ENCODE measurements at regions not wholly inside any gene's neighbourhood (a gene's known extent, or its start where the extent isn't known, plus 50 kb on each side); places are given as distances from the start of the nearest gene placed in this dataset.

DNA sequence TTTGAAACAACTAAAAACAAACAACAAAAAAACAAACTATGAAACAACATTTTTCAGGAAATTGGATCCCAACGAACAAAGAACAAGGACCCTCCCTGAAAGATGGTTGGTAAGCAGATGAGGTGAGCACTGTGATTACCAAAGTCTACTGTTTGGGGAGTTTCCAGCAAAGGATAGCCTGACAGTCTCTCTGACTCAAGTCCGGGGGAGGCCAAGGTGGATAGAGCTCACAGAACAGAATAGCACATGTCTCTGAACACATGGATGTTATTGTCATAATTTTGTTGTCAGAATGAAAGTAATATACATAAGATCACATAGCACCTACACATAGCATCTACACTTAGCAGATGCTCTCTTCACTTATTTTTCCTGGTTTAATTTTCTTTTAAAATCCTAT, 501.3 kb upstream of the TENM4 start:
- no peak overlapping the region for H3K9ac ChIP-seq (ENCODE audit: control insufficient read depth, insufficient read depth, low read length)
- H3K27me3 ChIP-seq (replicated peaks in 1 of 2; ENCODE audit: control insufficient read depth in 2 of 2, insufficient read depth in 2 of 2, low read length in 1 of 2), result no peaks in the 10 kb centered on the region
- no peak overlapping the region for H3K4me3 ChIP-seq
- no peak overlapping the region for H3K27ac ChIP-seq (ENCODE audit: control insufficient read depth, insufficient read depth)
- TF ChIP-seq HDAC6 (IDR thresholded peaks at IDR 0.05; ENCODE audit: unreplicated experiment) (no peak), RUNX3 (IDR thresholded peaks at IDR 0.05; ENCODE audit: low read length) (no peak), BACH1 (IDR thresholded peaks at IDR 0.05; ENCODE audit: borderline replicate concordance) (no peak), EZH2 (IDR thresholded peaks at IDR 0.05; ENCODE audit: borderline replicate concordance, control insufficient read depth, low read depth, low read length) (no peak), BHLHE40 (IDR thresholded peaks at IDR 0.05; ENCODE audit: borderline replicate concordance in 1 of 2, low read depth in 2 of 2, low read length in 1 of 2) (no peak)
- no peaks in the 10 kb centered on the region for H3K4me1 ChIP-seq (ENCODE audit: control insufficient read depth, insufficient read depth, low read length)
- ChIA-PET SMC1A (ENCODE audit: uncharacterized antibody, unreplicated experiment) (interaction anchor here (1.4 kb wide), 1 partner anchor 17 kb away, joined by 3 read pairs; no protein-coding TSS in a partner anchor), CTCF (no interaction called here), POLR2A (no interaction called here), RAD21 (ENCODE audit: unreplicated experiment) (no interaction called here)
- no TSS peak for BruUV-seq (replicated peaks)
- H3K36me3 ChIP-seq (ENCODE audit: control insufficient read depth in 2 of 2, insufficient read depth in 2 of 2, low read length in 1 of 2), result no peaks in the 10 kb centered on the region
- no peaks in the 10 kb centered on the region for H4K20me1 ChIP-seq (ENCODE audit: control insufficient read depth, insufficient read depth)
- FAIRE-seq (no peak), DNase-seq (ENCODE audit: low read depth, low spot score) (no peak), ATAC-seq (no peak)
- in situ Hi-C loops (cut with MboI), result no loop called here
- 0% methylated on average over 2 of the region's 2 CpGs for WGBS (ENCODE audit: insufficient coverage, insufficient replicate concordance, low lambda C conversion rate, missing lambda C conversion rate)
- H3K9me3 ChIP-seq (replicated peaks; ENCODE audit: control insufficient read depth, insufficient read depth, low read length), result no peaks in the 10 kb centered on the region
- no peak overlapping the region for H3K4me2 ChIP-seq (ENCODE audit: control insufficient read depth, insufficient read depth)
- no peaks in the 10 kb centered on the region for H3K79me2 ChIP-seq (ENCODE audit: control insufficient read depth, insufficient read depth, low read length)
- no peak overlapping the region for H2AFZ ChIP-seq (ENCODE audit: control insufficient read depth, low read depth, low read length)
- intact Hi-C loops (cut with micrococcal nuclease; ENCODE audit: unreplicated experiment), result no loop called here

GRCh38 chr11:79940974-79941735, 500.3 kb upstream of the TENM4 start:
- DNase-seq (ENCODE audit: low read depth, low spot score) (no peak), FAIRE-seq (no peak), ATAC-seq (no peak)
- Histone ChIP-seq H3K9me3 (replicated peaks; ENCODE audit: control insufficient read depth, insufficient read depth, low read length) (no peaks in the 10 kb centered on the region), H3K4me2 (ENCODE audit: control insufficient read depth, insufficient read depth) (no peak overlapping the region), H3K27ac (ENCODE audit: control insufficient read depth, insufficient read depth) (no peak overlapping the region), H3K27me3 (replicated peaks in 1 of 2; ENCODE audit: control insufficient read depth in 2 of 2, insufficient read depth in 2 of 2, low read length in 1 of 2) (no peaks in the 10 kb centered on the region), H3K4me1 (ENCODE audit: control insufficient read depth, insufficient read depth, low read length) (no peaks in the 10 kb centered on the region), H3K4me3 (no peak overlapping the region), H3K79me2 (ENCODE audit: control insufficient read depth, insufficient read depth, low read length) (no peaks in the 10 kb centered on the region), H2AFZ (ENCODE audit: control insufficient read depth, low read depth, low read length) (no peak overlapping the region), H4K20me1 (ENCODE audit: control insufficient read depth, insufficient read depth) (no peaks in the 10 kb centered on the region), H3K9ac (ENCODE audit: control insufficient read depth, insufficient read depth, low read length) (no peak overlapping the region), H3K36me3 (ENCODE audit: control insufficient read depth in 2 of 2, insufficient read depth in 2 of 2, low read length in 1 of 2) (no peaks in the 10 kb centered on the region)
- RAD21 ChIA-PET (ENCODE audit: unreplicated experiment), result no interaction called here
- POLR2A ChIA-PET, result no interaction called here
- SMC1A ChIA-PET (ENCODE audit: uncharacterized antibody, unreplicated experiment), result interaction anchor here (1.4 kb wide), 1 partner anchor 16 kb away, joined by 3 read pairs; no protein-coding TSS in a partner anchor
- BruUV-seq (replicated peaks), result no TSS peak
- WGBS (ENCODE audit: insufficient coverage, insufficient replicate concordance, low lambda C conversion rate, missing lambda C conversion rate), result 6% methylated on average over 3 of the region's 3 CpGs
- CTCF ChIA-PET, result no interaction called here
- intact Hi-C loops (cut with micrococcal nuclease; ENCODE audit: unreplicated experiment) (no loop called here), in situ Hi-C loops (cut with MboI) (no loop called here)
- TF ChIP-seq HDGF (IDR thresholded peaks at IDR 0.05) (no peak), USF1 (IDR thresholded peaks at IDR 0.05; ENCODE audit: borderline replicate concordance, extremely low read length, insufficient read depth, low read depth, low read length) (no peak), JUNB (IDR thresholded peaks at IDR 0.05) (no peak), BHLHE40 (IDR thresholded peaks at IDR 0.05; ENCODE audit: borderline replicate concordance in 1 of 2, low read depth in 2 of 2, low read length in 1 of 2) (no peak), CEBPB (IDR thresholded peaks at IDR 0.05; ENCODE audit: borderline replicate concordance in 1 of 2, low read depth in 2 of 2, low read length in 2 of 2) (no peak), STAT1 (conservative IDR thresholded peaks at IDR 0.05) (no peak), NBN (IDR thresholded peaks at IDR 0.05) (no peak), CBFB (IDR thresholded peaks at IDR 0.05; ENCODE audit: low read depth) (no peak)
- TF ChIP-seq, protein P1, sequence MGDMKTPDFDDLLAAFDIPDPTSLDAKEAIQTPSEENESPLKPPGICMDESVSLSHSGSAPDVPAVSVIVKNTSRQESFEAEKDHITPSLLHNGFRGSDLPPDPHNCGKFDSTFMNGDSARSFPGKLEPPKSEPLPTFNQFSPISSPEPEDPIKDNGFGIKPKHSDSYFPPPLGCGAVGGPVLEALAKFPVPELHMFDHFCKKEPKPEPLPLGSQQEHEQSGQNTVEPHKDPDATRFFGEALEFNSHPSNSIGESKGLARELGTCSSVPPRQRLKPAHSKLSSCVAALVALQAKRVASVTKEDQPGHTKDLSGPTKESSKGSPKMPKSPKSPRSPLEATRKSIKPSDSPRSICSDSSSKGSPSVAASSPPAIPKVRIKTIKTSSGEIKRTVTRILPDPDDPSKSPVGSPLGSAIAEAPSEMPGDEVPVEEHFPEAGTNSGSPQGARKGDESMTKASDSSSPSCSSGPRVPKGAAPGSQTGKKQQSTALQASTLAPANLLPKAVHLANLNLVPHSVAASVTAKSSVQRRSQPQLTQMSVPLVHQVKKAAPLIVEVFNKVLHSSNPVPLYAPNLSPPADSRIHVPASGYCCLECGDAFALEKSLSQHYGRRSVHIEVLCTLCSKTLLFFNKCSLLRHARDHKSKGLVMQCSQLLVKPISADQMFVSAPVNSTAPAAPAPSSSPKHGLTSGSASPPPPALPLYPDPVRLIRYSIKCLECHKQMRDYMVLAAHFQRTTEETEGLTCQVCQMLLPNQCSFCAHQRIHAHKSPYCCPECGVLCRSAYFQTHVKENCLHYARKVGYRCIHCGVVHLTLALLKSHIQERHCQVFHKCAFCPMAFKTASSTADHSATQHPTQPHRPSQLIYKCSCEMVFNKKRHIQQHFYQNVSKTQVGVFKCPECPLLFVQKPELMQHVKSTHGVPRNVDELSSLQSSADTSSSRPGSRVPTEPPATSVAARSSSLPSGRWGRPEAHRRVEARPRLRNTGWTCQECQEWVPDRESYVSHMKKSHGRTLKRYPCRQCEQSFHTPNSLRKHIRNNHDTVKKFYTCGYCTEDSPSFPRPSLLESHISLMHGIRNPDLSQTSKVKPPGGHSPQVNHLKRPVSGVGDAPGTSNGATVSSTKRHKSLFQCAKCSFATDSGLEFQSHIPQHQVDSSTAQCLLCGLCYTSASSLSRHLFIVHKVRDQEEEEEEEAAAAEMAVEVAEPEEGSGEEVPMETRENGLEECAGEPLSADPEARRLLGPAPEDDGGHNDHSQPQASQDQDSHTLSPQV (IDR thresholded peaks at IDR 0.05), result no peak
